Trophoblast cell (in vitro differentiated cells and primary cell): ENCODE measurements at regions not wholly inside any gene's neighbourhood (a gene's known extent, or its start where the extent isn't known, plus 50 kb on each side); places are given as distances from the start of the nearest gene placed in this dataset.

Experiments
- DNase-seq, 2 donors: peaks; one replicate each; pipeline ENCODE4 v3.0.0-alpha.2; 2016
- H2AFZ ChIP-seq: 2 replicates; pipeline ENCODE4 v1.6.1; 2013; ENCODE audit warnings: low read length, moderate library complexity, mild to moderate bottlenecking; ENCODE audit not compliant: insufficient read depth, poor library complexity
- H2AK5ac ChIP-seq: 2 replicates; pipeline ENCODE4 v1.6.1; 2013; ENCODE audit warnings: mild to moderate bottlenecking, low read length
- H2BK120ac ChIP-seq: 2 replicates; pipeline ENCODE4 v1.6.1; 2013; ENCODE audit warnings: low read length, mild to moderate bottlenecking, moderate library complexity; ENCODE audit not compliant: insufficient read depth, poor library complexity
- H2BK12ac ChIP-seq: 2 replicates; pipeline ENCODE4 v1.6.1; 2013; ENCODE audit warnings: mild to moderate bottlenecking, low read length, moderate library complexity
- H2BK5ac ChIP-seq: 2 replicates; pipeline ENCODE4 v1.6.1; 2013; ENCODE audit warnings: low read length, low read depth, moderate library complexity, mild to moderate bottlenecking; ENCODE audit not compliant: poor library complexity
- H3K14ac ChIP-seq: 2 replicates; pipeline ENCODE4 v1.6.1; 2013; ENCODE audit warnings: mild to moderate bottlenecking, low read length
- H3K18ac ChIP-seq: 2 replicates; pipeline ENCODE4 v1.6.1; 2013; ENCODE audit warnings: mild to moderate bottlenecking, low read length
- H3K23ac ChIP-seq: 2 replicates; pipeline ENCODE4 v1.6.1; 2013; ENCODE audit warnings: low read length
- H3K27ac ChIP-seq: 2 replicates; pipeline ENCODE4 v1.5.1; 2013; ENCODE audit warnings: low read depth, mild to moderate bottlenecking, inconsistent platforms, low read length, moderate library complexity
- H3K27me3 ChIP-seq: 2 replicates; pipeline ENCODE4 v1.6.1; 2013; ENCODE audit warnings: inconsistent platforms, mild to moderate bottlenecking, low read length, moderate library complexity; ENCODE audit not compliant: insufficient read depth
- H3K36me3 ChIP-seq, 2 experiments: 1 replicate in 1 of 2; 2 replicates in 1 of 2; pipeline ENCODE4 v1.6.1; 2013; ENCODE audit warnings: low read length in 2 of 2, mild to moderate bottlenecking in 2 of 2, moderate library complexity in 1 of 2; ENCODE audit not compliant: insufficient read depth in 2 of 2, control insufficient read depth in 1 of 2
- H3K4ac ChIP-seq: 2 replicates; pipeline ENCODE4 v1.6.1; 2013; ENCODE audit warnings: low read depth, mild to moderate bottlenecking, low read length, moderate library complexity
- H3K4me1 ChIP-seq, 2 experiments: 1 replicate in 1 of 2; 2 replicates in 1 of 2; pipeline ENCODE4 v1.6.1; 2013; ENCODE audit warnings: low read length in 2 of 2, mild to moderate bottlenecking in 2 of 2, moderate library complexity in 1 of 2; ENCODE audit not compliant: insufficient read depth in 2 of 2, control insufficient read depth in 1 of 2
- H3K4me2 ChIP-seq: 2 replicates; pipeline ENCODE4 v1.6.1; 2013; ENCODE audit warnings: inconsistent platforms, mild to moderate bottlenecking, low read length, moderate library complexity
- H3K4me3 ChIP-seq: 2 replicates; pipeline ENCODE4 v1.5.1; 2013; ENCODE audit warnings: mild to moderate bottlenecking, low read depth, low read length, inconsistent platforms
- H3K79me1 ChIP-seq: one replicate; pipeline ENCODE4 v1.6.1; 2013; ENCODE audit warnings: low read length
- H3K79me2 ChIP-seq: 2 replicates; pipeline ENCODE4 v1.6.1; 2013; ENCODE audit warnings: low read length, mild to moderate bottlenecking; ENCODE audit not compliant: control insufficient read depth, insufficient read depth, poor library complexity
- H3K9ac ChIP-seq: 2 replicates; pipeline ENCODE4 v1.6.1; 2013; ENCODE audit warnings: mild to moderate bottlenecking, low read length
- H3K9me3 ChIP-seq: 2 replicates; pipeline ENCODE4 v1.6.1; 2013; ENCODE audit warnings: low read depth, mild to moderate bottlenecking, control low read depth, inconsistent platforms, low read length; ENCODE audit not compliant: insufficient read depth
- H4K12ac ChIP-seq: 2 replicates; pipeline ENCODE4 v1.6.1; 2013; ENCODE audit warnings: low read depth, mild to moderate bottlenecking, low read length, moderate library complexity
- H4K8ac ChIP-seq: 2 replicates; pipeline ENCODE4 v1.6.1; 2013; ENCODE audit warnings: low read depth, mild to moderate bottlenecking, low read length, moderate library complexity
- H4K91ac ChIP-seq: one replicate; pipeline ENCODE4 v1.6.1; 2013; ENCODE audit warnings: low read depth, mild to moderate bottlenecking, low read length, moderate library complexity
- WGBS: extraction: QIAGEN DNeasy Blood & Tissue Kit; methylation state at CpG from one replicate; pipeline ENCODE4 v1.1.7; 2013; ENCODE audit warnings: missing lambda C conversion rate; ENCODE audit not compliant: insufficient read length, insufficient coverage; ENCODE audit errors: extremely low coverage; 5-methylcytosine and 5-hydroxymethylcytosine counted together

DNA sequence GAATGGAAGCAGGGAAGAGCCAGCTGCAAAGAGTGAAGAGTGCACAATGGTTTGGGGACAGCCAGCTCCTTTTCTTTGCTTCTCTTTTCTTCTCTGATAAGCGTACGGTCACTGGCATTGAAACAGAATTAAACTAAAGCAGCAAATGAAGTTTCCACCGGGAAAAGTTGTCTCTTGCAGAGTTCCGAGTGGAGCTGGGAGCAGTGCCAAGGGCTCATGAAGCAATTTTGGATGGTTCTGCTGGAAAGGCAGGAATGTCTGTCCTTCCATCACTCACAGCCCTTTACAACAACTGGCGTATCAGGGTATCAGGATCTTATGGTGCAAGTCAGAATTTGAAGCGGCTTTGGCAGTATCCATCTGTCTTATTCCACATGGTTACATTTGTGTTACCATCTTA is 1042.9 kb downstream of the NTRK3 start:
- Histone ChIP-seq H3K9me3 (no peaks in the 10 kb centered on the region), H4K8ac (no peak overlapping the region), H4K12ac (no peak overlapping the region), H3K4ac (no peak overlapping the region), H2BK5ac (no peak overlapping the region), H3K9ac (no peak overlapping the region), H4K91ac (no peak overlapping the region), H3K27me3 (no peaks in the 10 kb centered on the region), H3K23ac (no peak overlapping the region), H3K14ac (no peak overlapping the region), H2AK5ac (no peak overlapping the region), H2AFZ (no peak overlapping the region), H3K27ac (no peak overlapping the region), H3K36me3 (no peaks in the 10 kb centered on the region), H3K4me3 (no peak overlapping the region), H3K79me2 (no peaks in the 10 kb centered on the region), H2BK120ac (no peak overlapping the region), H3K4me2 (no peak overlapping the region), H2BK12ac (no peak overlapping the region), H3K4me1 (no peaks in the 10 kb centered on the region), H3K18ac (no peak overlapping the region), H3K79me1 (no peaks in the 10 kb centered on the region)
- no CpG with 5 or more reads among the region's 6 CpGs for WGBS
- no peak for DNase-seq

DNA sequence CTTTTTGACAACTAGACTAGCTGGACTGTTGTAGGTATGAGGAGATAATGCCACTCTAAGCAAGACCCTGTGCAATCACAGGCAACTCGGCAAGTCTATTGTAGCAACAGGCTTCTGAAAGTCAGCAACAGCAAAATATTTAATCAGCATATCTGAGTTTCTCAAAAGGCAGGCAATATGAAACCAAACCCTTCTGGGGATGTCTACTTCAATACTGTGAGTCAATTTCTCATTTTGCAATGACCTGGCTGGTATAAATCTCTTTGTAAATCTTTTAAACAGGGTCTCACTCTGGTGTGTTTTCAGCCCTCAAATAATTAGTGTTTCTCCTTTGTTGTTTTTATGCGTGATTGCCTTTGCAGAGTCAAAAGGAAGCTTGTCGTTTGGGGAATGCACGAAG is 1044.5 kb downstream of the NTRK3 start:
- H3K4me1 ChIP-seq, result no peaks in the 10 kb centered on the region
- no peak for DNase-seq
- H3K27me3 ChIP-seq, result no peaks in the 10 kb centered on the region
- no peaks in the 10 kb centered on the region for H3K79me2 ChIP-seq
- H2BK5ac ChIP-seq, result no peak overlapping the region
- H3K4me3 ChIP-seq, result no peak overlapping the region
- WGBS, result no CpG with 5 or more reads among the region's 4 CpGs
- H2BK12ac ChIP-seq, result no peak overlapping the region
- no peak overlapping the region for H3K18ac ChIP-seq
- H2AFZ ChIP-seq, result no peak overlapping the region
- no peaks in the 10 kb centered on the region for H3K36me3 ChIP-seq
- no peak overlapping the region for H3K27ac ChIP-seq
- H3K14ac ChIP-seq, result no peak overlapping the region
- H2AK5ac ChIP-seq, result no peak overlapping the region
- H3K23ac ChIP-seq, result no peak overlapping the region
- H3K4me2 ChIP-seq, result no peak overlapping the region
- no peaks in the 10 kb centered on the region for H3K9me3 ChIP-seq
- H4K91ac ChIP-seq, result no peak overlapping the region
- no peak overlapping the region for H4K8ac ChIP-seq
- H3K9ac ChIP-seq, result no peak overlapping the region
- H4K12ac ChIP-seq, result no peak overlapping the region
- H3K79me1 ChIP-seq, result no peaks in the 10 kb centered on the region
- no peak overlapping the region for H2BK120ac ChIP-seq
- H3K4ac ChIP-seq, result no peak overlapping the region

DNA sequence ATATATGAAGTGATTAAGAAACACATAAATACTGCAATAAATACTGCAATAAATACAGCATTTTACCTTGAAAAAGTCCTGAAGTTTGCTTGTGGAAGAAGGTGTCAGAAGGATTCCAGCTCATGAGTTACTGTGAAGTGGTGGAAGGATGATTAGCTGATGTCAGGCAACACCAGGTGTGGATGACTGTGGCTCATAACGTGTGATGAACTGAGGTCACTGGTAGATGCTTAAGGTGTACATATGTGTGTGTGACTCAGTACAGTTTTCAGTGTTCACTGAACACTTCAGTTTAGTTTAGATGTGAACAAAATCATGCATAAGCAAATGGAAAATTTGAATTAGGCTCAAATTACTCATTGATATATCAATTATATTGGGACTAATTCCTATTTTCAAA is 1045.0 kb downstream of the NTRK3 start:
- H4K12ac ChIP-seq, result no peak overlapping the region
- no peak for DNase-seq
- H3K4me3 ChIP-seq, result no peak overlapping the region
- H3K4ac ChIP-seq, result no peak overlapping the region
- H2BK12ac ChIP-seq, result no peak overlapping the region
- no peaks in the 10 kb centered on the region for H3K4me1 ChIP-seq
- no peak overlapping the region for H2BK5ac ChIP-seq
- no peak overlapping the region for H2BK120ac ChIP-seq
- H3K79me1 ChIP-seq, result no peaks in the 10 kb centered on the region
- no peak overlapping the region for H4K8ac ChIP-seq
- H3K27me3 ChIP-seq, result no peaks in the 10 kb centered on the region
- H3K9me3 ChIP-seq, result no peaks in the 10 kb centered on the region
- H2AK5ac ChIP-seq, result no peak overlapping the region
- no peak overlapping the region for H3K18ac ChIP-seq
- H2AFZ ChIP-seq, result no peak overlapping the region
- no peak overlapping the region for H3K23ac ChIP-seq
- no peaks in the 10 kb centered on the region for H3K79me2 ChIP-seq
- no peak overlapping the region for H4K91ac ChIP-seq
- H3K9ac ChIP-seq, result no peak overlapping the region
- no CpG with 5 or more reads among the region's 1 CpG for WGBS
- H3K27ac ChIP-seq, result no peak overlapping the region
- no peak overlapping the region for H3K4me2 ChIP-seq
- H3K14ac ChIP-seq, result no peak overlapping the region
- H3K36me3 ChIP-seq, result no peaks in the 10 kb centered on the region

DNA sequence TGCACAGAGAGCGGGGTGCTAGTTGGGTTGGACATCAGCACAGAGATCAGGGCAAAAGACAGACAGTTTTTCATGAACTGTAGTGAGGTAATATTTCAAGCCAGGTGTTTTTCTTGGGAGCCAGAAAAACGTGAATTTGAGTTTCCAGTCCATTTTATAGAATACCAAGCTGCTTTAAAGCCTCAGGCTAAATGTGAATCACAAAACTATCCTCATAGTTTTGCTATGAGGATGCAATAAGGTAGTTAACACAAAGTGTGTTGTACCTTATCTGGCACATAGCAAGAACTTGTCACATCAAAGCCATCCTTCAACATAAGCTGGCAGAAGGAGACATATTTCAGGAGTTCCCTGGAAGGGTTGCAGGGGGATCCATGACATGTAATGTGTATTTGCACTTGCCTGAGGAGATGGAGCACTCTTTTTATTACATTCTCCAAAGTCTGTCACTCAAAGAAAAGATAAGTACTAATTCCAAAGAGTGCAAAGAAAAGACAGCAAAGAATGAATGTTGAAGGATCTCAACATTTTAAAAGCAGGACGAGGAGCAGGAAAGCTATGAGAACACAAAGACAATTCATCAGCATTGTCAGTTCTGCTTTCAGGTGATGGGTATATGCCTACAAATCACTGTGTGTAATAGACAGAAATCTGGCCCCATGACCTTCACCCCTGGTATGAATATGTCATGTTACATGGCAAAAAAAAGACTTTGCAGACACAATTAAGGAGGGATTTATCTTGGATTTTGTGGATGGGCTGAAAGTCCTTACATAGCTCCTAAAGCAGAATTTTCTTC is 1046.4 kb downstream of the NTRK3 start:
- Histone ChIP-seq H3K18ac (no peak overlapping the region), H3K4me3 (no peak overlapping the region), H3K79me1 (no peaks in the 10 kb centered on the region), H4K91ac (no peak overlapping the region), H2BK120ac (no peak overlapping the region), H2BK12ac (no peak overlapping the region), H3K23ac (no peak overlapping the region), H3K36me3 (no peaks in the 10 kb centered on the region), H3K9me3 (no peaks in the 10 kb centered on the region), H2AK5ac (no peak overlapping the region), H3K9ac (no peak overlapping the region), H3K27me3 (no peaks in the 10 kb centered on the region), H3K27ac (no peak overlapping the region), H3K14ac (no peak overlapping the region), H2AFZ (no peak overlapping the region), H4K12ac (no peak overlapping the region), H2BK5ac (no peak overlapping the region), H3K4me2 (no peak overlapping the region), H3K4me1 (no peaks in the 10 kb centered on the region), H3K79me2 (no peaks in the 10 kb centered on the region), H4K8ac (no peak overlapping the region), H3K4ac (no peak overlapping the region)
- no CpG with 5 or more reads among the region's 3 CpGs for WGBS
- peak; percentile 32 to 94 for DNase-seq
